ENCODE measurements at regions not wholly inside any gene's neighbourhood (a gene's known extent, or its start where the extent isn't known, plus 50 kb on each side); places are given as distances from the start of the nearest gene placed in this dataset.

- TF ChIP-seq CTCF (IDR thresholded peaks at IDR 0.05; ENCODE audit: unreplicated experiment), result no peak
- Mint-ChIP-seq H3K4me3 (ENCODE audit: unreplicated experiment) (no peak overlapping the region), H3K27me3 (ENCODE audit: insufficient read depth, unreplicated experiment) (peaks cover 57% of the 10 kb centered on the region), H3K27ac (ENCODE audit: low read depth, unreplicated experiment) (no peak overlapping the region), H3K9me3 (ENCODE audit: unreplicated experiment) (no peaks in the 10 kb centered on the region), H3K36me3 (ENCODE audit: insufficient read depth, unreplicated experiment) (no peaks in the 10 kb centered on the region), H3K4me1 (ENCODE audit: insufficient read depth, unreplicated experiment) (no peaks in the 10 kb centered on the region)
- no TSS peak for BruUV-seq (replicated peaks)
- CTCF ChIA-PET, result no interaction called here
- intact Hi-C loops (cut with micrococcal nuclease), result no loop called here
- no peak for DNase-seq (ENCODE audit: unreplicated experiment)
- POLR2A ChIA-PET, result no interaction called here
These were observed 102.4 kb upstream of the SLC6A11 start for GRCh38 chr3:10713656-10714055.

- H3K36me3 Mint-ChIP-seq (ENCODE audit: insufficient read depth, unreplicated experiment), result no peaks in the 10 kb centered on the region
- DNase-seq (ENCODE audit: unreplicated experiment), result no peak
- no peak overlapping the region for H3K27ac Mint-ChIP-seq (ENCODE audit: low read depth, unreplicated experiment)
- ChIA-PET POLR2A (no interaction called here), CTCF (no interaction called here)
- no peak overlapping the region for H3K4me3 Mint-ChIP-seq (ENCODE audit: unreplicated experiment)
- TF ChIP-seq CTCF (IDR thresholded peaks at IDR 0.05; ENCODE audit: unreplicated experiment), result no peak
- H3K27me3 Mint-ChIP-seq (ENCODE audit: insufficient read depth, unreplicated experiment), result peaks cover 52% of the 10 kb centered on the region
- BruUV-seq (replicated peaks), result no TSS peak
- H3K4me1 Mint-ChIP-seq (ENCODE audit: insufficient read depth, unreplicated experiment), result no peaks in the 10 kb centered on the region
- no peaks in the 10 kb centered on the region for H3K9me3 Mint-ChIP-seq (ENCODE audit: unreplicated experiment)
- intact Hi-C loops (cut with micrococcal nuclease), result no loop called here
These were observed 100.1 kb upstream of the SLC6A11 start for GRCh38 chr3:10715886-10716285.

- no peaks in the 10 kb centered on the region for H3K9me3 Mint-ChIP-seq (ENCODE audit: unreplicated experiment)
- no peak for DNase-seq (ENCODE audit: unreplicated experiment)
- H3K27me3 Mint-ChIP-seq (ENCODE audit: insufficient read depth, unreplicated experiment), result peaks cover 53% of the 10 kb centered on the region
- BruUV-seq (replicated peaks), result no TSS peak
- no peaks in the 10 kb centered on the region for H3K36me3 Mint-ChIP-seq (ENCODE audit: insufficient read depth, unreplicated experiment)
- intact Hi-C loops (cut with micrococcal nuclease), result no loop called here
- no peak overlapping the region for H3K4me3 Mint-ChIP-seq (ENCODE audit: unreplicated experiment)
- TF ChIP-seq CTCF (IDR thresholded peaks at IDR 0.05; ENCODE audit: unreplicated experiment), result no peak
- POLR2A ChIA-PET, result no interaction called here
- CTCF ChIA-PET, result interaction anchor here (0.6 kb wide), 1 partner anchor 1133 kb away, joined by 3 read pairs; no protein-coding TSS in a partner anchor
- H3K4me1 Mint-ChIP-seq (ENCODE audit: insufficient read depth, unreplicated experiment), result no peaks in the 10 kb centered on the region
- H3K27ac Mint-ChIP-seq (ENCODE audit: low read depth, unreplicated experiment), result no peak overlapping the region
These were observed 99.1 kb upstream of the SLC6A11 start for GRCh38 chr3:10716964-10717363.

- H3K27me3 Mint-ChIP-seq (ENCODE audit: insufficient read depth, unreplicated experiment), result peaks cover 53% of the 10 kb centered on the region
- BruUV-seq (replicated peaks), result no TSS peak
- CTCF ChIA-PET, result interaction anchor here (0.6 to 0.7 kb wide), 3 partner anchors 21 to 387 kb away, joined by 3 to 4 read pairs (median 4); no protein-coding TSS in a partner anchor
These were observed 98.3 kb upstream of the SLC6A11 start for GRCh38 chr3:10717756-10718155.

More at GRCh38 chr3:10717756-10718155, 98.3 kb upstream of the SLC6A11 start:
- intact Hi-C loops (cut with micrococcal nuclease), result no loop called here
- H3K4me1 Mint-ChIP-seq (ENCODE audit: insufficient read depth, unreplicated experiment), result no peaks in the 10 kb centered on the region
- no peak overlapping the region for H3K4me3 Mint-ChIP-seq (ENCODE audit: unreplicated experiment)
- no peak for DNase-seq (ENCODE audit: unreplicated experiment)
- no peak overlapping the region for H3K27ac Mint-ChIP-seq (ENCODE audit: low read depth, unreplicated experiment)
- POLR2A ChIA-PET, result no interaction called here
- TF ChIP-seq CTCF (IDR thresholded peaks at IDR 0.05; ENCODE audit: unreplicated experiment), result no peak
- no peaks in the 10 kb centered on the region for H3K9me3 Mint-ChIP-seq (ENCODE audit: unreplicated experiment)
- no peaks in the 10 kb centered on the region for H3K36me3 Mint-ChIP-seq (ENCODE audit: insufficient read depth, unreplicated experiment)

Measured in MCF 10A (cell line).